GM12878 (cell line): ENCODE measurements at regions not wholly inside any gene's neighbourhood (a gene's known extent, or its start where the extent isn't known, plus 50 kb on each side); places are given as distances from the start of the nearest gene placed in this dataset.

Experiments used
- ATAC-seq: fragments of 200-7000 bp; cut with Tn5 transposase; 3 replicates; pipeline ENCODE4 v1.9.1; 2020; ENCODE audit warnings: mild to moderate bottlenecking, moderate library complexity
- BruUV-seq: library from RNA; stranded (reverse); fragments of 400-500 nt; replicated peaks from 2 replicates; lab custom pipeline; 2021; lab: Mats Ljungman, UMichigan
- CTCF ChIA-PET: fragments of 300-600 bp; sonication (Branson Sonifier 250); formaldehyde crosslinking; extraction: SDS; loops from one replicate; lab custom pipeline; 2021; ENCODE audit warnings: inconsistent platforms; lab: Yijun Ruan, JAX
- POLR2A ChIA-PET: fragments of 350-600 bp; formaldehyde crosslinking; extraction: SDS; loops from one replicate; lab custom pipeline; 2021; ENCODE audit warnings: inconsistent platforms; lab: Charles Lee
- RAD21 ChIA-PET: fragments of 300-600 bp; sonication (Branson Sonifier 250); formaldehyde crosslinking; loops from one replicate; lab custom pipeline; 2023; ENCODE audit warnings: antibody characterized with exemption; ENCODE audit not compliant: unreplicated experiment; lab: Charles Lee
- SMC1A ChIA-PET: fragments of 300-600 bp; sonication (Branson Sonifier 250); formaldehyde crosslinking; loops from one replicate; lab custom pipeline; 2023; ENCODE audit not compliant: unreplicated experiment, uncharacterized antibody; lab: Charles Lee
- DNase-seq: peaks from one replicate; pipeline ENCODE4 v3.0.0-alpha.2; 2011; ENCODE audit warnings: low read depth, low spot score
- FAIRE-seq: peaks from 3 replicates; lab custom pipeline; 2011; peaks lifted over from hg19 to GRCh38; lab: Jason Lieb, UNC
- H2AFZ ChIP-seq: 2 replicates; pipeline ENCODE4 v1.6.0; 2011; ENCODE audit warnings: low read depth, low read length, control low read depth; ENCODE audit not compliant: control insufficient read depth
- H3K27ac ChIP-seq: 2 replicates; pipeline ENCODE4 v1.5.1; 2011; ENCODE audit warnings: control low read depth; ENCODE audit not compliant: control insufficient read depth, insufficient read depth
- H3K27me3 ChIP-seq, 2 experiments: replicated peaks in 1 of 2; 2 replicates each; pipeline versions ENCODE4 v1.6.0 to v1.6.1; 2011; ENCODE audit warnings: low read length in 1 of 2; ENCODE audit not compliant: control insufficient read depth in 2 of 2, insufficient read depth in 2 of 2
- H3K36me3 ChIP-seq, 2 experiments: 2 replicates each; pipeline ENCODE4 v1.5.1; 2011; ENCODE audit warnings: low read length in 1 of 2; ENCODE audit not compliant: control insufficient read depth in 2 of 2, insufficient read depth in 2 of 2
- H3K4me1 ChIP-seq: 2 replicates; pipeline ENCODE4 v1.6.1; 2011; ENCODE audit warnings: mild to moderate bottlenecking, low read length, moderate library complexity, mixed read lengths; ENCODE audit not compliant: control insufficient read depth, insufficient read depth
- H3K4me2 ChIP-seq: 2 replicates; pipeline ENCODE4 v1.6.0; 2011; ENCODE audit warnings: control low read depth; ENCODE audit not compliant: control insufficient read depth, insufficient read depth
- H3K4me3 ChIP-seq: fragments of 200-600 bp; sonication (generic); 2 replicates; pipeline ENCODE4 v1.5.1; 2016
- H3K79me2 ChIP-seq: 2 replicates; pipeline ENCODE4 v1.6.0; 2011; ENCODE audit warnings: low read length; ENCODE audit not compliant: control insufficient read depth, insufficient read depth
- H3K9ac ChIP-seq: 2 replicates; pipeline ENCODE4 v1.8.0; 2011; ENCODE audit warnings: low read length, control low read depth, mixed read lengths; ENCODE audit not compliant: control insufficient read depth, insufficient read depth
- H3K9me3 ChIP-seq: replicated peaks from 3 replicates; pipeline ENCODE4 v1.5.1; 2011; ENCODE audit warnings: mild to moderate bottlenecking, low read length; ENCODE audit not compliant: control insufficient read depth, insufficient read depth
- H4K20me1 ChIP-seq: 2 replicates; pipeline ENCODE4 v1.6.0; 2011; ENCODE audit not compliant: control insufficient read depth, insufficient read depth
- GATAD2B ChIP-seq: fragments of 450-650 bp; conservative IDR thresholded peaks from 2 replicates; pipeline ENCODE4 v1.6.1; 2017; ENCODE audit warnings: low read depth, mild to moderate bottlenecking, moderate library complexity
- TCF7 ChIP-seq: IDR thresholded peaks from 2 replicates; pipeline ENCODE4 v1.6.1; 2014; ENCODE audit warnings: antibody characterized with exemption, borderline replicate concordance
- ZNF622 ChIP-seq: fragments of 450-650 bp; IDR thresholded peaks from 2 replicates; pipeline ENCODE4 v1.6.1; 2017; ENCODE audit warnings: mild to moderate bottlenecking, inconsistent platforms
- WGBS: methylation state at CpG from one replicate; pipeline ENCODE4 v1.1.6; 2016; ENCODE audit warnings: low lambda C conversion rate; ENCODE audit not compliant: insufficient replicate concordance, insufficient coverage; ENCODE audit errors: missing lambda C conversion rate; 5-methylcytosine and 5-hydroxymethylcytosine counted together
- in situ Hi-C: fragments of 300-500 bp; cut with MboI; formaldehyde crosslinking; loops from 9 replicates; pipeline ENCODE4 v1.14.3; 2018; ENCODE audit warnings: mixed read lengths
- intact Hi-C: fragments of 100-400 bp; cut with micrococcal nuclease; formaldehyde crosslinking; loops from one replicate; pipeline ENCODE4 v1.14.2; 2022; ENCODE audit not compliant: unreplicated experiment

DNA sequence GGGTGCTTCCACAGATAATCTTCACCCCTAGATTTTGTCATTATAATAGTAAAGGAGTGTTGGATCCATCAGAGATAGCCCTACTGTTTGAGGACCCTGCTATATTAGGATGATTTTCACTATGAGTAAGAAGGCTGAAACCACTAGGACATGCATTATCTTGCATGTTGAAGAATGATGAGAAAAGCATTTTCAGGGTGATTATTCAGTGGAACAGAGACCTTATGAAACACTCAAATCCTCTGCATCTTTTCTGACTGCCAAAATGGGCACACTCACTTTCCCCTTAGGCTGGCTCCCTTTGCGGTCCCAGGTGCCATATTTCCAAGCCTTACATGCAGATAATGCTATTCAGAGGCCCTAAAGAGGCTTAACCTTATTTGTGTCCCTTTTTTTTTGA lies 296.9 kb downstream of the RND3 start:
- H4K20me1 ChIP-seq: no peaks in the 10 kb centered on the region
- CTCF ChIA-PET: no interaction called here
- in situ Hi-C loops: no loop called here
- no peak overlapping the region for H2AFZ ChIP-seq
- RAD21 ChIA-PET: no interaction called here
- 6% methylated on average over 1 of the region's 1 CpG for WGBS
- SMC1A ChIA-PET: no interaction called here
- H3K27me3 ChIP-seq: no peaks in the 10 kb centered on the region
- no peak overlapping the region for H3K9ac ChIP-seq
- no peak overlapping the region for H3K4me2 ChIP-seq
- no peak overlapping the region for H3K27ac ChIP-seq
- no peak overlapping the region for H3K4me3 ChIP-seq
- no peaks in the 10 kb centered on the region for H3K79me2 ChIP-seq
- no peaks in the 10 kb centered on the region; the same call in 2 of the 3 replicates for H3K9me3 ChIP-seq
- intact Hi-C loops: no loop called here
- POLR2A ChIA-PET: no interaction called here
- no peak for DNase-seq
- H3K4me1 ChIP-seq: no peaks in the 10 kb centered on the region
- no peak for ATAC-seq
- FAIRE-seq: no peak
- BruUV-seq: no TSS peak
- no peaks in the 10 kb centered on the region for H3K36me3 ChIP-seq
- TF ChIP-seq ZNF622: no peak

GRCh38 chr2:150188800-150189199 lies 298.7 kb downstream of the RND3 start:
- Histone ChIP-seq H3K4me2 (no peak overlapping the region), H3K9me3 (no peaks in the 10 kb centered on the region; the same call in 2 of the 3 replicates), H3K36me3 (no peaks in the 10 kb centered on the region), H3K4me1 (no peaks in the 10 kb centered on the region), H4K20me1 (no peaks in the 10 kb centered on the region), H3K4me3 (no peak overlapping the region), H3K27me3 (no peaks in the 10 kb centered on the region), H2AFZ (no peak overlapping the region), H3K79me2 (no peaks in the 10 kb centered on the region), H3K9ac (no peak overlapping the region), H3K27ac (no peak overlapping the region)
- intact Hi-C loops (no loop called here), in situ Hi-C loops (no loop called here)
- ChIA-PET RAD21 (interaction anchor here (1.6 kb wide), 1 partner anchor 1050 kb away, joined by 4 read pairs; no protein-coding TSS in a partner anchor), POLR2A (no interaction called here), SMC1A (interaction anchor here (1.0 to 1.5 kb wide), 3 partner anchors 17 to 46 kb away, joined by 3 to 6 read pairs (median 4); no protein-coding TSS in a partner anchor), CTCF (no interaction called here)
- TF ChIP-seq TCF7 (no peak), GATAD2B (no peak)
- 0% methylated on average over 2 of the region's 2 CpGs for WGBS
- ATAC-seq: no peak
- BruUV-seq: no TSS peak
- DNase-seq: no peak
- no peak for FAIRE-seq
